Natural killer cell (primary cell): ENCODE measurements at regions not wholly inside any gene's neighbourhood (a gene's known extent, or its start where the extent isn't known, plus 50 kb on each side); places are given as distances from the start of the nearest gene placed in this dataset.
A peak's percentile ranks its signal among the peaks of the same experiment; 100 is the strongest.

Source experiments
- ATAC-seq, 3 donors: fragments of 150-1000 bp in 2 of 3; fragments of 200-7000 bp in 1 of 3; cut with Tn5 transposase; 1 replicate in 1 of 3; 2 replicates in 2 of 3; pipeline ENCODE4 v1.10.0; 2021; ENCODE audit warnings: mild to moderate bottlenecking in 2 of 3, moderate library complexity in 2 of 3
- DNase-seq, 2 donors: peaks; one replicate each; pipeline versions ENCODE4 v3.0.0 to v3.0.0-alpha.2; 2013 to 2021; ENCODE audit warnings: mixed read lengths in 1 of 2
- H3K27ac ChIP-seq: one replicate; pipeline ENCODE4 v1.5.1; 2013; ENCODE audit warnings: mild to moderate bottlenecking, low read length
- H3K27me3 ChIP-seq: one replicate; pipeline ENCODE4 v1.6.1; 2013; ENCODE audit warnings: low read length; ENCODE audit not compliant: control insufficient read depth, insufficient read depth
- H3K36me3 ChIP-seq: one replicate; pipeline ENCODE4 v1.6.1; 2013; ENCODE audit warnings: low read length; ENCODE audit not compliant: control insufficient read depth, insufficient read depth
- H3K4me1 ChIP-seq: one replicate; pipeline ENCODE4 v1.6.1; 2013; ENCODE audit warnings: low read length; ENCODE audit not compliant: control insufficient read depth, insufficient read depth
- H3K4me3 ChIP-seq: one replicate; pipeline ENCODE4 v1.5.1; 2013; ENCODE audit warnings: low read length
- H3K9me3 ChIP-seq: one replicate; pipeline ENCODE4 v1.6.1; 2013; ENCODE audit warnings: low read length; ENCODE audit not compliant: control insufficient read depth, insufficient read depth
- H3K27ac Mint-ChIP-seq, 2 donors: one replicate each; pipeline ENCODE4 v1.8.0; 2022; ENCODE audit warnings: mild to moderate bottlenecking in 2 of 2, mixed read lengths in 2 of 2, moderate library complexity in 1 of 2
- H3K27me3 Mint-ChIP-seq, 2 donors: one replicate each; pipeline ENCODE4 v1.8.0; 2022; ENCODE audit warnings: low read depth in 2 of 2, mixed read lengths in 2 of 2
- H3K36me3 Mint-ChIP-seq: one replicate; pipeline ENCODE4 v1.8.0; 2022; ENCODE audit warnings: mixed read lengths
- H3K4me1 Mint-ChIP-seq, 2 donors: one replicate each; pipeline ENCODE4 v1.8.0; 2022; ENCODE audit warnings: mixed read lengths in 2 of 2
- H3K4me3 Mint-ChIP-seq: one replicate; pipeline ENCODE4 v1.8.0; 2022; ENCODE audit warnings: mild to moderate bottlenecking, moderate library complexity, mixed read lengths
- H3K9me3 Mint-ChIP-seq, 2 donors: one replicate each; pipeline ENCODE4 v1.8.0; 2022; ENCODE audit warnings: mixed read lengths in 2 of 2
- WGBS: methylation state at CpG from one replicate; pipeline ENCODE4 v1.1.7; 2013; ENCODE audit warnings: missing lambda C conversion rate; ENCODE audit not compliant: insufficient coverage; 5-methylcytosine and 5-hydroxymethylcytosine counted together
- intact Hi-C: fragments of 100-400 bp; cut with micrococcal nuclease; formaldehyde crosslinking; loops from one replicate; pipeline ENCODE4 v1.14.2; 2022
- TF ChIP-seq, protein P1 (sequence below): fragments of 200-600 bp; IDR thresholded peaks from one replicate; pipeline ENCODE4 v1.8.0; 2022; ENCODE audit warnings: antibody characterized with exemption

DNA sequence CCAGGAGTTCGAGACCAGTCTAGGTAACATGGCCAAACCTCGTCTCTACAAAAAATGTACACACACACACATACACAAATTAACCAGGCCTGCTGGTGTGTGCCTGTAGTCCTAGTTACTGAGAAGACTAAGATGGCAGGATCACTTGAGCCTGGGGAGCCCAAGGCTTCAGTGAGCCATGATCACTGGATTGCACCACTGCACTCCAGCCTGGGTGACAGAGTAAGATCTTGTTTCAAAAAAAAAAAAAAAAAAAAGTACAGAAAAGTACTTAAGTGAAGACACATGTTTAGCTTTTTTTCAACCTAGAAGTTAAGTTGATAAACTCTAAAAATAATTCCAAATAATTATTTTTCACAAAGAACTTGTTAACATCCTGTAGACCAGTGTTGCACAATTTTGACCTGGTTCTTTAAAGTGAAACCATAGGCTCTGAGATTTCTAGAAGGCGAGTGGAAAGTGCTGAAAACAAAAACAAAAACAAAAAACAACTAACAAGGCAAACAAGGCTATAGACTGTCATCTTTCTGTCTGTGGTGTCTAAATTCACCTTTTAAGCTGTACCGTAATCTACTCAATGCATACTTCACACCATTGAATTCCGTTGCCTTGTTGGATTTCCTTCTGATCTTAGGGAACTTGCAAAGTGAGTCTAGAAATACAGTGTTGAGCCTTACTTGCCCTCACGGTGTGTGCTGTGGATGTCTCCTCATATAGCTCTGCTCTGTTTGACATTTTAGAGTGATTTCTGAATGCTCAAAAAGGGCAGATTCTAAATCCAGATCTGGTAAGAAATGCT is 63.5 kb downstream of the CHST2 start:
- peaks cover 0 to 3% of the 10 kb centered on the region in 2 donors for H3K9me3 Mint-ChIP-seq
- H3K36me3 Mint-ChIP-seq: no peaks in the 10 kb centered on the region
- DNase-seq (no peak), ATAC-seq (peak; percentile 60 to 72 (median 63))
- H3K27ac ChIP-seq: peak overlapping the region; percentile 68
- H3K36me3 ChIP-seq: no peaks in the 10 kb centered on the region
- no peak overlapping the region for H3K27ac Mint-ChIP-seq
- intact Hi-C loops: loop anchor here (2.0 kb wide), 1 partner anchor 14 kb away; no protein-coding TSS in a partner anchor
- peaks cover 11% of the 10 kb centered on the region for H3K4me1 ChIP-seq
- peaks cover 29 to 34% of the 10 kb centered on the region in 2 donors for H3K4me1 Mint-ChIP-seq
- no peaks in the 10 kb centered on the region for H3K27me3 ChIP-seq
- peak overlapping the region; percentile 64 for H3K4me3 Mint-ChIP-seq
- H3K4me3 ChIP-seq: no peak overlapping the region
- H3K27me3 Mint-ChIP-seq: no peaks in the 10 kb centered on the region
- 64% methylated on average over 5 of the region's 6 CpGs for WGBS
- no peaks in the 10 kb centered on the region for H3K9me3 ChIP-seq
- TF ChIP-seq, protein P1, sequence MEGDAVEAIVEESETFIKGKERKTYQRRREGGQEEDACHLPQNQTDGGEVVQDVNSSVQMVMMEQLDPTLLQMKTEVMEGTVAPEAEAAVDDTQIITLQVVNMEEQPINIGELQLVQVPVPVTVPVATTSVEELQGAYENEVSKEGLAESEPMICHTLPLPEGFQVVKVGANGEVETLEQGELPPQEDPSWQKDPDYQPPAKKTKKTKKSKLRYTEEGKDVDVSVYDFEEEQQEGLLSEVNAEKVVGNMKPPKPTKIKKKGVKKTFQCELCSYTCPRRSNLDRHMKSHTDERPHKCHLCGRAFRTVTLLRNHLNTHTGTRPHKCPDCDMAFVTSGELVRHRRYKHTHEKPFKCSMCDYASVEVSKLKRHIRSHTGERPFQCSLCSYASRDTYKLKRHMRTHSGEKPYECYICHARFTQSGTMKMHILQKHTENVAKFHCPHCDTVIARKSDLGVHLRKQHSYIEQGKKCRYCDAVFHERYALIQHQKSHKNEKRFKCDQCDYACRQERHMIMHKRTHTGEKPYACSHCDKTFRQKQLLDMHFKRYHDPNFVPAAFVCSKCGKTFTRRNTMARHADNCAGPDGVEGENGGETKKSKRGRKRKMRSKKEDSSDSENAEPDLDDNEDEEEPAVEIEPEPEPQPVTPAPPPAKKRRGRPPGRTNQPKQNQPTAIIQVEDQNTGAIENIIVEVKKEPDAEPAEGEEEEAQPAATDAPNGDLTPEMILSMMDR: no peak

DNA sequence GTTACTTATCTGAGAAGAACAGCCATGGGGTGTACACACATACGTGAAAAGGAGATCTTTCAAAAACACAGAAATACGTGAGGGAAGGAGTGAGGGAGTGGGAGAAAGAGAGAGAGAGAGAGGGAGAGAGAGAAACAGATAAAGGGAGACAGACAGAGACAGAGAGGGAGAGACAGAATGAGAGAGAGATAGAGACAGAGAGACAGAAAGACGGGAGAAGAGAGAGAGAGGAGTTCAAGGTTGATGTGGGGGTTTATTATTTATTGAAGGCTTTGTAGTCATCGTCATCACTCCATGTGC is 64.0 kb downstream of the CHST2 start:
- TF ChIP-seq, protein P1: no peak
- no peak overlapping the region for H3K27ac Mint-ChIP-seq
- peak overlapping the region; percentile 64 for H3K4me3 Mint-ChIP-seq
- H3K36me3 Mint-ChIP-seq: no peaks in the 10 kb centered on the region
- H3K4me1 ChIP-seq: peaks cover 11% of the 10 kb centered on the region
- intact Hi-C loops: loop anchor here (2.0 kb wide), 1 partner anchor 15 kb away; no protein-coding TSS in a partner anchor
- peaks cover 29 to 34% of the 10 kb centered on the region in 2 donors for H3K4me1 Mint-ChIP-seq
- H3K27me3 Mint-ChIP-seq: no peaks in the 10 kb centered on the region
- peaks cover 0 to 3% of the 10 kb centered on the region in 2 donors for H3K9me3 Mint-ChIP-seq
- H3K9me3 ChIP-seq: no peaks in the 10 kb centered on the region
- WGBS: 94% methylated on average over 3 of the region's 4 CpGs
- DNase-seq: no peak
- H3K27ac ChIP-seq: peak overlapping the region; percentile 68
- no peaks in the 10 kb centered on the region for H3K36me3 ChIP-seq
- no peak overlapping the region for H3K4me3 ChIP-seq
- no peak for ATAC-seq
- no peaks in the 10 kb centered on the region for H3K27me3 ChIP-seq

DNA sequence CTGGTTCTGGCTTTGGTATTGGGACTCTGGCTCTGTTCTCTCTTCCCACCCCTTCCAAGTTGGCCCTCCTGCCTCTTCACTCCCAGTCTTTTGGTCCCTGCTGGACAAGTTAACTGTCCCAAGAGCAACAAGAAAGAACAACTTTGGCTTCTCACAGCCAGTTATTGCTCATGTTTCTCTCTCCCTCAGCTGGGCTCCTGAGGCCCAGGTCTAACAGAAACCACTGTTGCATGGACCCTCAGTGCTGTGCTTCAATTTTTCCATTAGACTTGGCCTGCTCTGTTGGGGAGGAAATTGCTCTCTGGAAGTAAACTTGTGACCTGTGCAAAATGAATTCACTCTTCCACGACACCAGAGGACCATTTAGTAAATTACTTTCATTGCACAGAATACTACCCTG is 64.5 kb downstream of the CHST2 start:
- H3K27ac ChIP-seq: peak overlapping the region; percentile 68
- no peaks in the 10 kb centered on the region for H3K36me3 Mint-ChIP-seq
- H3K4me3 ChIP-seq: no peak overlapping the region
- H3K4me3 Mint-ChIP-seq: peak overlapping the region; percentile 29
- TF ChIP-seq, protein P1: no peak
- H3K9me3 ChIP-seq: no peaks in the 10 kb centered on the region
- no peaks in the 10 kb centered on the region for H3K27me3 Mint-ChIP-seq
- no peaks in the 10 kb centered on the region for H3K27me3 ChIP-seq
- no CpG with 5 or more reads among the region's 1 CpG for WGBS
- H3K4me1 Mint-ChIP-seq: peaks cover 29 to 34% of the 10 kb centered on the region in 2 donors
- no peak for ATAC-seq
- DNase-seq: no peak
- H3K9me3 Mint-ChIP-seq: peaks cover 0 to 3% of the 10 kb centered on the region in 2 donors
- no peak overlapping the region for H3K27ac Mint-ChIP-seq
- intact Hi-C loops: no loop called here
- H3K36me3 ChIP-seq: no peaks in the 10 kb centered on the region
- H3K4me1 ChIP-seq: peaks cover 11% of the 10 kb centered on the region

DNA sequence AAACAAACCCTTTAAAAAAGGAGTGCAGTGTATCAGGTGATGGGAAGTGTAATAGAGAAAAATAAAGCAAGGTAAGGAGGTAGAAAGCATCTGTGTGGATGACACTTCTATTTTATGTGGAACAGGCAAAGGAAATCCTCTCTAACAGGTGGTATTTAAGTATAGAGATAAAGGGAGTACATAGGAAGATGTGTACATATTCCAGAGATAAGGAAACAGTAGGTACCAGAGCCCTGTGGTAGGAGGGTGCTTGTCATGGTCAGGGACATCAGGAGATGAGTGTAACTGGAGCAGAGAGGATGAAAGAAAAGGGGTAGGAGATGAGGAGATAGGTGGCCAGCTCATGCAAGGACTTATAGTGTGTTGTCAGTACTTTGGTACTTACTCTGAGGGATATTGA is 65.8 kb downstream of the CHST2 start:
- Histone ChIP-seq H3K36me3 (no peaks in the 10 kb centered on the region), H3K27ac (no peak overlapping the region), H3K4me1 (peaks cover 11% of the 10 kb centered on the region), H3K27me3 (no peaks in the 10 kb centered on the region), H3K9me3 (no peaks in the 10 kb centered on the region), H3K4me3 (no peak overlapping the region)
- no peaks in the 10 kb centered on the region for H3K36me3 Mint-ChIP-seq
- H3K9me3 Mint-ChIP-seq: no peaks in the 10 kb centered on the region
- intact Hi-C loops: no loop called here
- DNase-seq (no peak), ATAC-seq (no peak)
- no peaks in the 10 kb centered on the region for H3K27me3 Mint-ChIP-seq
- H3K4me3 Mint-ChIP-seq: no peak overlapping the region
- TF ChIP-seq, protein P1: no peak
- H3K27ac Mint-ChIP-seq: no peak overlapping the region
- peaks cover 19 to 22% of the 10 kb centered on the region in 2 donors for H3K4me1 Mint-ChIP-seq
